Hepatocyte (in vitro differentiated cells): ENCODE measurements at regions not wholly inside any gene's neighbourhood (a gene's known extent, or its start where the extent isn't known, plus 50 kb on each side); places are given as distances from the start of the nearest gene placed in this dataset.
"Not testable (repeated sequence)": the region's sequence is repeated elsewhere in the genome, so short reads cannot be mapped to it uniquely, and the experiment has no call there.

Experiments used
- DNase-seq: peaks from one replicate; pipeline ENCODE4 v3.0.0-alpha.2; 2016; ENCODE audit warnings: low spot score
- H2AFZ ChIP-seq: fragments of 200-600 bp; sonication (generic); 2 replicates; pipeline ENCODE4 v1.6.0; 2016; ENCODE audit warnings: antibody characterized with exemption, mild to moderate bottlenecking
- H3K27ac ChIP-seq: fragments of 200-600 bp; sonication (generic); 2 replicates; pipeline ENCODE4 v1.5.1; 2016; ENCODE audit warnings: mild to moderate bottlenecking
- H3K27me3 ChIP-seq: fragments of 200-600 bp; sonication (generic); 2 replicates; pipeline ENCODE4 v1.6.1; 2016
- H3K36me3 ChIP-seq: fragments of 200-600 bp; sonication (generic); replicated peaks from 2 replicates; pipeline ENCODE4 v1.5.1; 2016; ENCODE audit warnings: low read depth; ENCODE audit not compliant: insufficient read depth
- H3K4me1 ChIP-seq: fragments of 200-600 bp; sonication (generic); 2 replicates; pipeline ENCODE4 v1.5.1; 2016; ENCODE audit warnings: mild to moderate bottlenecking, moderate library complexity; ENCODE audit not compliant: insufficient read depth
- H3K4me2 ChIP-seq: fragments of 200-600 bp; sonication (generic); 2 replicates; pipeline ENCODE4 v1.6.0; 2016
- H3K4me3 ChIP-seq: fragments of 200-600 bp; sonication (generic); 2 replicates; pipeline ENCODE4 v1.5.1; 2016; ENCODE audit warnings: mild to moderate bottlenecking
- H3K79me2 ChIP-seq: fragments of 200-600 bp; sonication (generic); 2 replicates; pipeline ENCODE4 v1.6.0; 2017; ENCODE audit warnings: mild to moderate bottlenecking
- H3K9me2 ChIP-seq: fragments of 200-600 bp; sonication (generic); replicated peaks from 2 replicates; pipeline ENCODE4 v1.6.0; 2017; ENCODE audit warnings: mild to moderate bottlenecking; ENCODE audit not compliant: insufficient read depth
- H3K9me3 ChIP-seq: fragments of 200-600 bp; sonication (generic); 2 replicates; pipeline ENCODE4 v1.5.1; 2016; ENCODE audit warnings: low read depth, mild to moderate bottlenecking
- H4K20me1 ChIP-seq: fragments of 200-600 bp; sonication (generic); 2 replicates; pipeline ENCODE4 v1.6.0; 2016; ENCODE audit warnings: mild to moderate bottlenecking; ENCODE audit not compliant: insufficient read depth, poor library complexity, severe bottlenecking
- CTCF ChIP-seq: fragments of 200-600 bp; sonication (generic); IDR thresholded peaks from 2 replicates; pipeline ENCODE4 v1.5.1; 2016; ENCODE audit warnings: antibody characterized with exemption, mild to moderate bottlenecking; ENCODE audit not compliant: poor library complexity
- EZH2 ChIP-seq: fragments of 200-600 bp; sonication (generic); IDR thresholded peaks from 2 replicates; pipeline ENCODE4 v1.6.1; 2016; ENCODE audit warnings: antibody characterized with exemption, mild to moderate bottlenecking, borderline replicate concordance
- EZH2phosphoT487 ChIP-seq: fragments of 200-600 bp; sonication (generic); IDR thresholded peaks from one replicate; pipeline ENCODE4 v1.6.1; 2018; ENCODE audit warnings: antibody characterized with exemption, mild to moderate bottlenecking, low read depth, moderate library complexity; ENCODE audit not compliant: unreplicated experiment, severe bottlenecking
- WGBS: methylation state at CpG from one replicate; pipeline ENCODE4 v1.1.6; 2016; ENCODE audit warnings: low lambda C conversion rate; ENCODE audit errors: missing lambda C conversion rate; 5-methylcytosine and 5-hydroxymethylcytosine counted together

DNA sequence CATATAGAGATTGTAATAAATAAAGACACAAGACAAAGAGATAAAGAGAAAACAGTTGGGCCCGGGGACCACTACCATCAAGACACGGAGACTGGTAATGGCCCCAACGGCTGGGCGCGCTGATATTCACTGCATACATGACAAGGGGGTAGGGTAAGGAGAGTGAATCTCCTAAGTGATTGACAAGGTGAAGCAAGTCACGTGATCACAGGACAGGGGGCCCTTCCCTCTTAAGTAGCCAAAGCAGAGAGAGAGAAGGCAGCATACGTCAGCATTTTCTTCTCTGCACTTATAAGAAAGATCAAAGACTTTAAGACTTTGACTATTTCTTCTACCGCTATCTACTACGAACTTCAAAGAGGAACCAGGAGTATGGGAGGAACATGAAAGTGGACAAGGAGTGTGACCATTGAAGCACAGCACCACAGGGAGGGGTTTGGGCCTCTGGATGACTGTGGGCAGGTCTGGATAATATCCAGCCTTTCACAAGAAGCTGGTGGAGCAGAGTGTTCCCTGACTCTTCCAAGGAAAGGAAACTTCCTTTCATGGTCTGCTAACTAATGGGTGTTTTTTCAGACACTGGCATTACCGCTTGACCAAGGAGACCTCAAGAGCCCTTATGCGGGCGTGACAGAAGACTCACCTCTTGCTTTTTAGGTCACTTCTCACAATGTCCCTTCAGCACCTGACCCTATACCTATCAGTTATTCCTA is 75.6 kb downstream of the MRPL39 start:
- not testable (repeated sequence) for H3K36me3 ChIP-seq, H3K27me3 ChIP-seq, H4K20me1 ChIP-seq, DNase-seq, H2AFZ ChIP-seq, H3K4me2 ChIP-seq, H3K9me3 ChIP-seq, H3K79me2 ChIP-seq, H3K27ac ChIP-seq, H3K4me1 ChIP-seq, H3K4me3 ChIP-seq, H3K9me2 ChIP-seq
- 79% methylated on average over 12 of the region's 12 CpGs for WGBS

- H3K4me3 ChIP-seq: no peak overlapping the region
- TF ChIP-seq CTCF (no peak), EZH2 (no peak), EZH2phosphoT487 (no peak)
- no peaks in the 10 kb centered on the region for H3K9me2 ChIP-seq
- H3K36me3 ChIP-seq: no peaks in the 10 kb centered on the region
- no peaks in the 10 kb centered on the region for H3K4me1 ChIP-seq
- WGBS: 78% methylated on average over 2 of the region's 2 CpGs
- H3K4me2 ChIP-seq: no peak overlapping the region
- no peak overlapping the region for H2AFZ ChIP-seq
- H3K79me2 ChIP-seq: no peaks in the 10 kb centered on the region
- DNase-seq: no peak
- no peak overlapping the region for H3K27ac ChIP-seq
- H3K27me3 ChIP-seq: no peaks in the 10 kb centered on the region
- no peaks in the 10 kb centered on the region for H4K20me1 ChIP-seq
- no peaks in the 10 kb centered on the region for H3K9me3 ChIP-seq
Measured at GRCh38 chr21:25528515-25528914, 78.8 kb downstream of the MRPL39 start.

- no peaks in the 10 kb centered on the region for H3K9me3 ChIP-seq
- 70% methylated on average over 3 of the region's 3 CpGs for WGBS
- no peak overlapping the region for H3K27ac ChIP-seq
- TF ChIP-seq EZH2 (no peak), CTCF (no peak), EZH2phosphoT487 (no peak)
- H3K79me2 ChIP-seq: no peaks in the 10 kb centered on the region
- H3K4me3 ChIP-seq: no peak overlapping the region
- H2AFZ ChIP-seq: no peak overlapping the region
- no peaks in the 10 kb centered on the region for H3K9me2 ChIP-seq
- H3K36me3 ChIP-seq: no peaks in the 10 kb centered on the region
- H3K4me2 ChIP-seq: no peak overlapping the region
- no peaks in the 10 kb centered on the region for H3K27me3 ChIP-seq
- no peaks in the 10 kb centered on the region for H3K4me1 ChIP-seq
- no peak for DNase-seq
- H4K20me1 ChIP-seq: no peaks in the 10 kb centered on the region
Measured at GRCh38 chr21:25518491-25518911, 88.8 kb downstream of the MRPL39 start.

- H3K9me3 ChIP-seq: no peaks in the 10 kb centered on the region
- no peak for DNase-seq
- H4K20me1 ChIP-seq: no peaks in the 10 kb centered on the region
- no peak overlapping the region for H2AFZ ChIP-seq
- H3K36me3 ChIP-seq: no peaks in the 10 kb centered on the region
- H3K4me1 ChIP-seq: no peaks in the 10 kb centered on the region
- H3K27ac ChIP-seq: no peak overlapping the region
- WGBS: 82% methylated on average over 3 of the region's 3 CpGs
- no peaks in the 10 kb centered on the region for H3K79me2 ChIP-seq
- H3K4me3 ChIP-seq: no peak overlapping the region
- TF ChIP-seq EZH2phosphoT487 (no peak), CTCF (no peak), EZH2 (no peak)
- no peak overlapping the region for H3K4me2 ChIP-seq
- no peaks in the 10 kb centered on the region for H3K27me3 ChIP-seq
- H3K9me2 ChIP-seq: no peaks in the 10 kb centered on the region
Measured at GRCh38 chr21:25515484-25516405, 91.5 kb downstream of the MRPL39 start.
